DMS114 treated with DMSO at 0.1 percent for 48 hours (cell line): ENCODE measurements at regions not wholly inside any gene's neighbourhood (a gene's known extent, or its start where the extent isn't known, plus 50 kb on each side); places are given as distances from the start of the nearest gene placed in this dataset.
"Not testable (repeated sequence)": the region's sequence is repeated elsewhere in the genome, so short reads cannot be mapped to it uniquely, and the experiment has no call there.

ENCODE experiments used
- DNase-seq: peaks from one replicate; lab custom pipeline; 2025; ENCODE audit not compliant: unreplicated experiment; lab: John Stamatoyannopoulos, UW

DNA sequence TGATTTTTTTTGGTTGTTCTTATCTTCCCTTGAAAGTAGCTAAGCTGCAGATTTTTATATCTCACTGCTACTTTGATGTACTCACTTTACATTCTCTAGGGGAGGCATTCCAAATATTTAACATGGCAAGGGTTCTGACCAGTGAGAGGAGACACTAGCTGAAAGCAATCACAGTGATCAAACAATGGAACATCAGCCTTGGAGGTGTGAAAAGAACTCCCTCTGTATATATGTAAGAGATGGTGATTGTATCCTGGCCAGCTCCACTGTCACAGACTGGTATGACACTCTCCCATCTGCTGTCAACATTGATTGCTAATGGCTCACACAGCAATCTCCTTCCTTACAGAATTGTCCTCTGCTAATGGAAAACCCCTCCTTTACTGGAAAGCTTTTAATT, 291.7 kb upstream of the CDH19 start:
- DNase-seq = no peak

DNA sequence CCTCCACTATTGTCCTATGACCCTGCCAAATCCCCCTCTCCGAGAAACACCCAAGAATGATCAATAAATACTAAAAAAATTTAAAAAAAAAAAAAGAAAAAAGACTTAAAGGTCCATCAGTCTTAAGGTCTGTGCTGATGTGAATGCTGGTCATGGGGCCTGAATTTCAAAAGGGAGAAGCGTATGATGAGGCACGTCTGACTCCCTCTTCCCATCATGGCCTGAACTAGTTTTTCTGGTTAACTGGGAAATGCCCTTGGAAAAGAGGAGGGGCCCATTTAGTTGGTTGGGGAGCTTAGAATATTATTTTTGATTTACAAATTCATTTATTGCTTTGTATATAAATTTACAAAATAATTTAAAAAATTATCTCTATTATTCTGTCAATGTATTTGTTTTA, 291.0 kb upstream of the CDH19 start:
- no peak for DNase-seq

DNA sequence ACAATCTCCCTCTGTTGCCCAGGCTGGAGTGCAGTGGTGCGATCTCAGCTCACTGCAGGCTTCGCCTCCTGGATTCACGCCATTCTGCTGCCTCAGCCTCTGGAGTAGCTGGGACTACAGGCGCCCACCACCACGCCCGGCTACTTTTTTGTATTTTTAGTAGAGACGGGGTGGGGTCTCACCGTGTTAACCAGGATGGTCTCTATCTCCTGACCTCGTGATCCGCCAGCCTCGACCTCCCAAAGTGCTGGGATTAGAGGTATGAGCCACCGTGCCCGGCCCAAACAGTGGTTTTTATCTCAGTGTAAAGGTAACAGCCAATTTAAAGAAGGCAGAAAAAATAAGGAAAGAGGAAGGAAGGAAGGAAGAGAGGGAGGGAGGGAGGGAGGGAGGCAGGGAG, 288.5 kb upstream of the CDH19 start:
- not testable (repeated sequence) for DNase-seq

DNA sequence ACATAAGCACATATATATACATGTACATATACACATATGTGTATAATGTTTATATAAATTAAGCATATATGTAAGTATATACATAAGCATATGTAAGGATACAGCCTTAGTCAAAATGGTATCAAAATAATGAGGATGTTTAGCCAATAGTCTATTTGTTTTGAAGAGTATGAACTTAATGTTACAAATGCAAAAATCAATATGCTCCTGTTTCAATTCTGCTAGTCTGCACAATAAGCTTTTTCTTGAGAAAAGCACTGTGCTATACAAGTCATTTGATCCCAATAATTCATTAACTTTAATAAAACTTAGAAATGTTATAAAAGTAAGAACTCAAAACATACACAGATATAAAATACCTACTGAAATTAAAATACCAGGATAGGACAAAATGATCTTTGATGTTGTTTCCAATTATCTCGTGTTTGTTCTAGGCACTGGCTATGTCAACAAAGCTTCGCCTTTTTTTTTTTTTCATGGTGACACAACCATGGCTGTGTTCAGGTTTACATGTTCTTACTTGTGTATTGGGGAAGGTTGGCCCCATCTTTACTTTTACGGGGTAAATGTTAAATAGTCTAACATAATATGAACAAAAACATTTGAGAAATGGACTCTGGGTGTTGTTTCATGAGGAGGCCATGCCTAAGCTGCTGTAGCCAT, 271.1 kb upstream of the CDH19 start:
- DNase-seq = no peak

DNA sequence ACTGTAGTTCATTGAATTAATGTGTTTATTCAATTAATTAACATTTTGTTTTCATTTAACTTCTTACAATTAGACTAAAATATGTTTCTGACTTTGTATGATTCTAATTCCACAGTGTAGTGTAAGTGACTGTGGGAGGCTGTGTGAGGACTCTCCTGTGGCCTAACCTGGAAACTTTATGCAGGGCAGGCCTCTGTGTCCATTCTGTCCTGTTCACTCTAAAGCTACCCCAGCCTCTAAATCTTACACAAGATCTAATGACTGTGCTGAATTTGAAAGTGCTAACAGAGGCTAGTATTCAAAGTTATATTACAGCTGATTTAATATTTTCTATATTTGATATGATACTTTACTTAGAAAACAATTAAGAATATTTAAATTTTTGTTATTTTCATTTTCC, 270.5 kb upstream of the CDH19 start:
- no peak for DNase-seq

DNA sequence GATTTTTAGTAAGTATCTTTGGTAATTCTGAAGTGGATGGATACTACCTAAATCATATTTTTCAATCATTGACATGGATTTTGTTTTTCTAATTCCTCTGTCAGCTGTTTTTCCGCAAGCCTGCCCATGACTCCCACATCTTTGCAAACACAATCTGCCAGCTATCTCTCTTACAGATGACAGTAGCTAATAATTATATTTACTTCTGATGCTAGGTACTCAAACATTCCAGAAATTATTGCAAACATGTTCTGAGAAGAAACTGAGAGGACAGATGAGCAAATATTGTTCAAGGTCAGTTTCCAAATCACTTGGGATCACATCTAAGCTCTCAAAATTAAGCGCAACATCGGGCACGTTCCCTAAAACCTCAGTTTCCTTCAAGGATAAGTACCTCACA, 270.0 kb upstream of the CDH19 start:
- no peak for DNase-seq

DNA sequence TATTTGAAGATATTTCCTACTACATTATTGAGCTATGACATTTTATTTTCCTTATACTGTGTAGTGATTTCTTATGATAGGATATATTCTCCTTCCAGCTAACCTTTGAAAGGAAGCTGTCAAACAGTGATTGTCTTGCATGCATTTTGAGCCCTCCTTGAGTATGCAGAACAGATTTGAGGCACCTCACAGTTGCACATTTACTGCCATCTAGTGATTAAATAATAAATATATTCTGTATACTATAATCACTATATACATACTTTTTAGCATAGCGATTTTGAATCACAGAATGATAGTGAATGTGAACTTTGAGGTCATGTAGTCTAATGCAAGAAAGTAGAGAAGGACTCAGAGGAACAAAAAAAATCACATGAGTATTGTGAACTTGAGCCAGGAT, 268.4 kb upstream of the CDH19 start:
- no peak for DNase-seq

DNA sequence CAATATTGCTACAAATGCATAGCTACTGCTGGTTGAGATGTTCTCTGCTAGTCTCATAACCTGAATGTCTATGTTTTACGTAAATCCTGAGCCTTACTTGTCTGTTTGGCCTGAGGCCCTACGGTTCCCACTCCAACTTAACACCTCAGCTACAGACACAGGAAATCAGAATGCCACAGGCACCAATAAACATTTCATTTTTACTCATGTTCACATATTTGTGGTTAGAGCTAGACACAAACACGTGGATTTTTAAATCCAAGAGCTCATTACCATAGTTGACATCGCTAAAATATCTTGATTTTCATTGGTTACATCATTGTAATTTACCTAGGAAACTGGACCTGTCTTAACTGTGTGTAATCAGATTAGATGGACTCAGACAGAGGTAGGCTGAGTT, 263.8 kb upstream of the CDH19 start:
- DNase-seq = no peak

DNA sequence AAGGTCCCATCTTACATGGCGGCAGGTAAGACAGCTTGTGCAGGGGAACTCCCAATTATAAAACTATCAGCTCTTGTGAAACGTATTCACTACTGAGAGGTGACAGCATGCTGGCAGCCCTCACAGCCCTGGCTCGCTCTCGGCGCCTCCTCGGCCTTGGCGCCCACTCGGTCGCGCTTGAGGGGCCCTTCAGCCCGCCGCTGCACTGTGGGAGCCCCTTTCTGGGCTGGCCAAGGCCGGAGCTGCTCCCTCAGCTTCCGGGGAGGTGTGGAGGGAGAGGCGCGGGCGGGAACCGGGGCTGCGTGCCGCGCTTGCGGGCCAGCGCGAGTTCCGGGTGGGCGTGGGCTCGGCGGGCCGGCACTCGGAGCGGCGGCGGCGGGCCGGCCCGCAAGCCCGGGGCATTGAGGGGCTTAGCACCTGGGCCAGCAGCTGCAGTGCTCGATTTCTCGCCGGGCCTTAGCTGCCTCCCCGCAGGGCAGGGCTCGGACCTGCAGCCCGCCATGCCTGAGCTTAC, 262.6 kb upstream of the CDH19 start:
- not testable (repeated sequence) for DNase-seq

DNA sequence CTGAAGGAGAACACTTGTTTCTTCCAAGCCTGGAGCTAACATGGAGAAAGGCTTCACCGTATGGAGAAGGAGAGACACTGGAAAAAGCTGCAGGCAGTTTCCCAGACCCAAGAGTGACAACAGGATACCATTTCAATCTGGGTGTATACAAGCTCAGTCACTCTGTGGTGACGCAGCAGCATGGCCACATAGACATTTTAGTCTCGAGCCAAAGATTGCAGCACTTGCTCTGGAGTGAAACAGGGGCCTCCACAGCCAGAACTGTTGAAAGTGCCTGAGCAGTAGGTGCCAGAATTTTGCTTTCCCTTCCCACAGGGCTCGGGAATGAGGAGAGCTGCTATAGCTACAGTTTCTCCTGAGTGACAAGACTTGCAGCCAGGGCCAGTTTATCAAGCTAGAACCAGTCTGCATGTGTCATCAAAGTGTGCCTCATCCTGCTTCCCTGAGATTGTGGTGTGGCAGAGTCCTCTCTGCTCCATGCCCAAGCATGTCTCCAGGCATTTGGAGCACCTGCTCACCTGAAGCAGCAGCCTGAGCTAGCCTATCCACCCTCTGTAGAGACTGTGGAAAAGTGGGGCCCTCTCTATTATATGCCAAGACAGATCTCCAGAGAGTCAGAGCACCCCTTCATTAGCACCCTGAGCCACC, 234.6 kb upstream of the CDH19 start:
- no peak for DNase-seq

DNA sequence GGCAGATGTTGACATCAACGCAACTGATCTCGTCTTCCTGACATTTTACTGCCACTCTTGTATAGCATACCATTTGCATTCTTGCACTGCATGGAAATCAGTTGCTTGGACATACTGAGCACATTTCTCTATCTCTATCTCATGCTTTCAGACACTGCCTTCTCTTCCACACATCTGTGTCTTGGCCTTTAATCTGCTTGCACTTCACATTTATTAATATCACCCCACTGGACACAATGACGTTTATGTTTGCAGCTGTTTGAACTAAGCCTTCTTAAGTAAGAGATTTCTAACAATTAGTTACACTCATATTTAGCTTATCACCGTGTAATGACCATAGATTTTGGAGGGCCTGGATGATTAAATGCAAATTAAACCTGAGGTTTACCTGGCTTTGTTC, 229.8 kb upstream of the CDH19 start:
- DNase-seq = no peak

DNA sequence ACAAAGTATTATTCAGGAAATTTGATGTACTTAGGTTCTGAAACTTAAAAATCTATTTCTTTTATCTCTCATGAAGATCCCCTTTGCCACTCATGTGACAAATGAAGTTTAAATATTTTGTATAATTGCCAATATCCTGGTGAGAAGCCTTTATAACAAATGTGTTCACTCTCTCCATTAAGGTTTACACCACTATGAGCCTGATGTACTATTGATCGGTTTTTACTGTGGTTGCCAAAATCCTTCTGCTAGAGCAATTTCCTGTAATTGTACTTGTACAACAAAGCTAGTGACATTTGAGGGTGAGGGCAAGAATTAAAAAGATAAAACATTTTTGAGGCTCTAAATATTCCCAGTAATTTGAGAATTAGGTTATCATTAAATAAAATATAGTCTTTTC, 222.3 kb upstream of the CDH19 start:
- DNase-seq = no peak

DNA sequence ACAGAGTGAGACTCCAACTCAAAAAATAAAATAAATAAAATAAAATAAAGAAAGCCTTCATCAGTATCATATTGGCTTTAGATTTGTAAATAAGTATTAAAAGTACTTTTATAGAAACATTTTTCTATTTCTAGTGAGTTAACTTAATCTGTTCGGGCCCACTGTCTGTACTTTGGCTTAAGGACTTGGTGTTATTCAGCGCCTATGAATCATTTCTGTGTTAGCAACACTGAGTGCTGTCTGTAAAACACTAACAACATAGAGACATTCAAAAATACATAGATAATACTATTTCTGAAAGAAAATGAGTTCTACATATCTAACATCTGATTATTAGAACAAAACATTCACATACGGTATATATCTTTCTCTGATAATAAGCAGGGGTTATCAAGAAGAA, 221.5 kb upstream of the CDH19 start:
- DNase-seq = no peak

DNA sequence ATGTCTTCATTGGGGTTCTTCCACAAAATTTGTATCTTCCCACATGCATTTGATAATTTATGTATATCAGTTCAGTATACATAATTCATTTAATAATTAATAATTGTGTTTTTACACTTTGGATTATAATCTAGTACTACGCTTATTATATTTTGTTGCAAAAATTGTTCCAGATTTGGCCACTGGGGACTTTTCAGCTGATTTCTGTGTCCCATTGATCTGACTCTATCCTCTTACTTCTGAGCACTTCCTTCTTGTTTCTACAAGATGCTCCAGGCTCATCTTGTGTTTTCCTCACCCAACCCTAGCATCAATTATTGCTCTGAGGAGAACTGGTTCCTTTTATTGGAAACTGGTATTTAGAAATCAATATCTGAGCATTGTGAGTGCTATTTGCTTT, 215.3 kb upstream of the CDH19 start:
- no peak for DNase-seq

DNA sequence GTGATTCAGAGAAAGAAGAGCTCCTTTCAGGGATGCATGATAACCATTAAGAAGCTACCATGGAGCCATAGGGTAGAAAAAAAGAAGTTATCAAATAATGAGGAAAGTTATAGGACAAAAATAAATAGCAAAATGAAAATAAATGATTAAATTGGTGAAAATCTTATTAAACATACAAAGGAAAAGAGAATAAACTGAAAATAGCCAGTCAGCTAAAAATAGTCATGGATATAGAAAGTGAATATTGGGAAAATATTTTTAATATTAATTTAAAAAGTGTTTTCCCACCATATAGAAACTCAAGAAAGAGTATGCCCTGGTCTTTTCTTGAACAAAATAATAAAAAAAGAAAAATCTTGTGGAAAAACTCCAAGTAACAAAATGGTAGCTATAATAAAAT, 209.2 kb upstream of the CDH19 start:
- DNase-seq = no peak

DNA sequence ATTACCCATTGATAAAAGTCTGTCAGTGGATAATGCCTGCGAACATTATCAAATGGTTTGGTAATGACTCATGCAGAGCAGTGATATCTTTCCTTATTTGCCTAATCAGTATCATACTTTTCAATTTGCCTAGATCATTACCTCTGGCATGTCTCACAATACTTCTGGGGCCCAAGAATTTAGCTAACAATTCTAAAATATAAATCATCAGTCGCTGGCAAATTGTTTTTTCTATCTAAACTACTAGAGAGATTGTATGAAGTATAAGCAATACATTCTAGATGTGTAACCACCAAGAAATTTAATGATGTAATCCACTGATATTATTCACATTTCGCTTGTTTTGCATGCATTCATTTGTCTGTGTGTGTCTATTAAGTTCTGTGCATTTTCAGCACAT, 191.2 kb upstream of the CDH19 start:
- DNase-seq = no peak

DNA sequence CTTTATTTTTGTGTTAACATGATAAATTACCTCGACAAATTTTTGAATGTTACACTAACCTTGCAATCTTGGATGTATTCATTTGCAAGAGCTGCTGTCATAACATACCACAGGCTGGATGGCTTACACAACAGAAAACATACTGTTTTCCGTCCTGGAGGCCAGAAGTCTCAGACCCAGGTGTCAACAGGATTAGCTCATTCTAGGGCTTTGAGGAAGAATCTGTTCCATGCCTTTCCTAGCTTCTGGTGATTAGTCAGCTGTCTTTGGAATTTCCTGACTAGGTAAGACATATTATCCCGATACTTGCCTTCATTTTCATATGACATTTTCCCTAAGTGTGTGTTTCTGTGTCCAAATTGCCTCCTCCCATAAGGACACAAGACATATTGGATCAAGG, 188.6 kb upstream of the CDH19 start:
- DNase-seq = no peak

DNA sequence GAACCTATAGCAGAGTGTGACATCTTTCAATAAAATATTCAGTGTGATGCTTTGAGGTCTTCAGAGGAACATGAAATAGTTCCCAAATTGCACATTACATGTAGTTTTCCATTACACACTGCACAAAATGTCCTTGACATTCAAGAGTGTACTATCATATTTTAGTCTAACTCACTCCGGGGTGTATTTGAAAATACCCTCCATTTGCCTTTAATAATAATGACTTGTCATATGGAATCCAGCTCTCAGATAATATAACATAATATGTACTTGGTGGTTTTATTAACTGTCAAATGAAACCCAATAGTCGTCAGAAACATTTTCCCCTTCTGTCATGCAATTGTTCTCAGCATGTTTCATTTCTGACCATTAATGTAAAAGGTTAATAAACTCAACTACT, 176.7 kb upstream of the CDH19 start:
- DNase-seq = no peak

DNA sequence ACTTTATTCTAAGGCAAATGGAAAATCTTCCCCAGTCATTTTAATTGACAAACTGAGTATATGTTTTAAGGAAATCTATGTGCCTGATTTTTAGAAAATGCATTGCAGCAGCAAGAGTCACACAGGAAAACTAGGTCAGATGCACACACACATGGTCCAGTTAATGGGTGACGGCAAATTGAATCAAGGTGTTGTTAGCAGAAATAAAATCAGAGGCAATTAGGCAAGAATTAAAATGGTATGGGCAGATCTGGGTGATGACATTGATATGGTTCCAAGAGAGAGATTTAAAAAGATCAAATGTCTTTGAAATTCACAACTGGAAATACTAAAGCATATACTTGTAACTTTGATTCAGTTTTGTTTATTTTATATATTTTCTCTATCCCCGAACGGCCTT, 174.2 kb upstream of the CDH19 start:
- no peak for DNase-seq

DNA sequence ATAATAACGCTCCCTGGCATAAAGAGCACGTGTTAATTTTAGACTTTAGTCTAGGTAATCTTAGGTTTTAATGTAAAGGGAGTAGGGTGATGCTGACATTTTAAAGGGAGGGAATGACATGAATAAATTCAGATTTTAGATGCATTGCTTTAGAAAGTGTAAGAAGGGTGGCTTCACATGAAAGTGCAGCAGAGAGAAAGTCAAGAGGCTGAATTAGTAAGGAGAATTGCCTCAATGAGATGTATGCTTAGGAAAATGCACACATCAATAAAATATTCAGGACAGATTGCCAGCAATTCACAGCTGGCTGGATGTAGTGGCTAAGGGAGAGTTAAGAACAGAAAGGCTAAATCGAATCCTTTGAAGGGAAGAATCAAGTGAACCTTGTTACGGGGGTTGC, 165.5 kb upstream of the CDH19 start:
- no peak for DNase-seq

DNA sequence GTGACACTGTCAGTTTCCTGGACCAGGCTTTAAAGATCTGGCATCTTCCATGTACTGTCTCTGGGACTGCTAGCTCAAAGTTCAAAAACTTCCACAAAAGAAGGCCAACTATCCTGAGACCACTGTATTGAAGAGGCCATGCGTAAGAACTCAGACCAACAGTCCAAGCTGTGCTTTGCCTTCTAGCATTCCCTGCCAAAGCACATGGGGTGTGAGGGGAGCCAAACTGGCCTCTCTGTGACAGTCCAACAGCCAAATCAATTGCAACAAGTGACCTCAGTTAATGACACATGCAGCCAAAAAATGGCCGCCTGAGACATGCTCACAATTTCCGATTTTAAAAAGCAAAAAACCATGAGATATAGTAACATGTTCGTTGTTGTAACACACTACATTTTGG, 160.3 kb upstream of the CDH19 start:
- DNase-seq = no peak

DNA sequence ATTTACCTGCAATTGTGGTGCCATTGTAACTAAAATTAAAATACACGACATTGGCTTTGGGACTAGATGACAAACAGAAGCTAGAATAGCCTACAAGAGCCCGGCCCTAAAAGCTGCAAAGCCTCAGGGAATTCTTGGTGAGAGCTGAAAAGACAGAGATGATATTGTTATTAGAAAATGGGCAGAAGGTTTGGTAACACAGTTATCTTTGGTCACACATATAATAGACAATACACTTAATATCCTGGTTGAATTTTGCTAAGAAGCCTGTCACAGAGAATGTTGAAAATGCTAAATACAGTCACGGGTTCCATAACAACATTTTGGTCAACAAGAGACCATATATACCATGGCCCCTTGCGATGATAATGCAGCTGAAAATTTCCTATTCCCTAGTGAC, 157.3 kb upstream of the CDH19 start:
- DNase-seq = no peak

DNA sequence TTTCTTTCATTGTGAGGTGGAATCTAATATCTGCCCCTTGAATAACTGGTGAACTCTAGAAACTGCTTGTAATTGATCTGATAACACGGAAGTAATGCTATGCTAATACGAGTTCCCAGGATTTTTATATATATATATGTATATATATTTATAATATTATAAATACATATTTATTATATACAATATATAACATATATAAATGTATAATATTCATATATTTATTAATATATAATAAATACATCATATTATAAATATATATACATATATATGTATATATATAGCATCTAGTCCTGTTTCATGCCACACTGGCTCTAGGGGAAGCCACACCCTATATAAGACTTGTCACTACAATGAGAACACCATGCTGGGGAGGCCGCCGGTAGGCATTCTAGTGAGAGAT, 156.7 kb upstream of the CDH19 start:
- no peak for DNase-seq
